GM18909 (cell line): ENCODE measurements at regions not wholly inside any gene's neighbourhood (a gene's known extent, or its start where the extent isn't known, plus 50 kb on each side); places are given as distances from the start of the nearest gene placed in this dataset.

Source experiments
- ATAC-seq: cut with Tn5 transposase; IDR thresholded peaks from one replicate; pipeline ENCODE4 v1.9.1; 2021; ENCODE audit warnings: mild to moderate bottlenecking; ENCODE audit not compliant: unreplicated experiment, poor library complexity

- ATAC-seq = no peak
Measured at GRCh38 chr2:153213022-153213421, 265.5 kb downstream of the RPRM start.

GRCh38 chr2:153197402-153198386 is 280.9 kb downstream of the RPRM start:
- no peak for ATAC-seq

DNA sequence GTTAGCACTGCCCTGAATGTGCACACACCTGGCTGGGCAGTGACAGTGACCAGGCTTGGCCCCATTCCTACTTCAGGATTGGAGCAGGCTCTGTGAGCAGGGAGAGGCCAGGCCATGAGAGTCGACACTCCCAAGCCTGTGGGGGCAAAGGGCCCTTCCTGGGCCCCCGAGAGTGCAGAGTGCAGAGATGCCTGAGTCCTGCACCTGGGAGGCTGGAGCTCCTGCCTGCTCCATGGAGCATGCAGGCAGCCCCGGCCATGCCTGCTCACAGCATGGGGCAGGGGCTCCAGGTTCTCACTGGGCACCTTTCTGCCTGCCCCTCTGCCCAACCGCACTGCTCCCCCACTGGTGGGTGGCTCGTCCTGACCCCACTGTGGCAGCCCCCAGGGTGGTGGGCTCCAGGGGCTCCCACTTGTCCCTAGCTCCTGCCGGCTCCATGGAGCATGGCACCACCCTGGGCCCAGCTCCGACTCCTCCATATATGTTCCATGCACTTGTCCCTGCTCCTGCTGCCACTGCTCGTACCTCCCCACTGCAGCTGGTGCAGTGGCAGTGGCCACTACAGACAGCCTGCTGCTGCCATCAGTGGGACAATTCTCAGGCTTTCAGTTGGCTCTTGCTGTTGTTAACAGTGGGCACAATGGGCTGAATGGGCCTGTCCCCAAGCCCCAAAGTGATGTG is 282.0 kb downstream of the RPRM start:
- ATAC-seq = no peak

GRCh38 chr2:153195342-153195741 is 283.2 kb downstream of the RPRM start:
- ATAC-seq = no peak

GRCh38 chr2:153189091-153189888 is 289.3 kb downstream of the RPRM start:
- ATAC-seq = no peak

DNA sequence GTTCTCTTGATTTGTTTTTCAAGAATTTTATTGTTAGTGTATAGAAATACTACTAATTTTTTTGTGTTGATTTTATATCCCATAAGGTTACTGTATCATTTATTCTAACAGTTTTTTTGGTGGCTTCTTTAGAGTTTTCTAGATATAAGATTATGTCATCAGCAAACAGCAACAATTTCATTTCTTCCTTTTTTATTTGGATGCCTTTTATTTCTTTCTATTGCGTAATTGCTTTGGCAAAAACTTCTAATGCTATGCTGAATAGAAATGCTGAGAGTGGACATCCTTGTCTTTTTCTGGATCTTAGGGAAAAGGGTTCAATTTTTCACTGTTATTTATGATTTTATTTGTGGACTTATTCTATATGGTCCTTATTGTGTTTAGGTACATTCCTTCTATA is 298.8 kb downstream of the RPRM start:
- no peak for ATAC-seq

DNA sequence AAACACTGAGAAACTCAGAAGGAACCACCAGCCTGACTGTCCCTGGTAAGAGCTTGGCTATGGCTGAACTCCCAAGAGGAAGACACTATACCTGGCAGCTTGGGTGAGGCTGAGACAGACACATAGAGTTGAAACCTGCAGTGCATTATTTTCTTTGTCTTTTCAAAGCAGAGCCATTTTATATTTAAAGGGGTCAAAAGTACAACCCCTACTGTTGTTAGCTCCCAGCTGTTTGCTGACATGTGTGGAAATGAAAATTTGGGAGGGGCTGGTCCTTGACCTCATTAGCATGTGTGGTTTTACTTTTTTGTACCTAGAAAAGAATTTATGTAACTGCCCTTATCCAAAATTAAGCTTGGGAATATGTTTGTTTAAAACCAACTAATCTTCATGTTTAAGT is 309.0 kb downstream of the RPRM start:
- ATAC-seq = no peak

- ATAC-seq = no peak
Measured at GRCh38 chr2:153165021-153165420, 313.5 kb downstream of the RPRM start.

GRCh38 chr2:153163055-153163454 is 315.5 kb downstream of the RPRM start:
- ATAC-seq = no peak

GRCh38 chr2:153156743-153157142 is 321.8 kb downstream of the RPRM start:
- ATAC-seq = no peak

DNA sequence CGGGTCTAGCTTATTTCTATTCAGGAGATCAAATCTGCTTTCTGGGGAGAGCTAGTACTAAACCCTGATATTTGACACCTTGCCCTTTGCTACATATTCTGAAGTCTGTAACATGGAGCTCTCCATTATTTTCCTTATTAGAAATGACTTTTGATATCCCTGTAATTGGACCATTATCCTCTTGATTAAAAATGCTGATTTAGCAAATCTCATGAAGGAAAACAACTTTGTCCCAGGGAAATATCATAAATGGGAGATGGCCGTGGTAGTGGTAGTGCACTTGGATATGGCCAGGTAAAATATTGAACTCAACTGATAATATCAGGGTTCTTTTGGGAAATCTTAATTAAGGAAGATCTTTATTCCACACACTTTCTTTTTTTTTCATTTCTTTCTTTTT is 326.5 kb downstream of the RPRM start:
- no peak for ATAC-seq

DNA sequence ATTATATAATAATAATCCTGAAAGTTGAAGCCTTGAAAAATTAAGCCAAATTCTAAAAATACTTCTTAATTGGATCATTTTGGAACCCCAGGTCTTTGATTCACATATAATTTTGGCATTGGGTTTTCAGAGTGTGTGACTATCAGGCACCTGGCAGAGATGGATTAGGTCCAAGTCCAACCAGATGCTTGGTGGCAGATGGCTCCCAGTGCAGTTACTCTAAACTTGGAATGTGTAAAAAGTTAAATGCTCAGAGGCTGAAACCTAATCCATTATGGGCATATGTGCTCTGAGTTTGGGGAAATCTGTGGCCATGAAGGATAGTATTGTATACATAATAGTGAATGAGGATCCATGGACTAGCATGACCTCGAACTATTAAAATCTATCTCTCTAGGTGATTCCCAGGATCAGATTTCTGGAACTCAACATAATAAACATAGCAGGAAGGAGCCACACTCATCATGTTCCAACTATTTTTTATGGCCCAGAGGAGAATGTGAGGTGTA is 333.0 kb downstream of the RPRM start:
- no peak for ATAC-seq

DNA sequence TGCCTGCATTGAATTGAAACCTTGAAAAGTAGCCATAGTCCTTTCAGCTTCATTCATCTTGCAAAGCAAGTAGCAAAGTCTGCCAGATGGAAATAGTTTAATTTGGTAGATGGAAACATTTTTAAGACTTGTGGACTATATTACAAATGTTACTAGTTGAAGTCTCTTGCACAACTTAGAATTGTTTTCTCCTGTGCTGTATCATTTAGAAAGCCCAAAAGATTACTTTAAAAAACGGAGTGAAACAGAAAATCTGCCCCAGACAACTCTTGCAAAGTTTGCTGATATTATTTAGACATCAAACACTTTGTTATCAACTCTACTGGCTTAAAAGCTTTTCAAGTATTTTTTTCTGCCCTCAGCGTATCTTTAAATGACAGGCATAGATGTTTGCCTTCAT is 335.0 kb downstream of the RPRM start:
- ATAC-seq = no peak

- ATAC-seq = no peak
Measured at GRCh38 chr2:153140498-153140897, 338.1 kb downstream of the RPRM start.

DNA sequence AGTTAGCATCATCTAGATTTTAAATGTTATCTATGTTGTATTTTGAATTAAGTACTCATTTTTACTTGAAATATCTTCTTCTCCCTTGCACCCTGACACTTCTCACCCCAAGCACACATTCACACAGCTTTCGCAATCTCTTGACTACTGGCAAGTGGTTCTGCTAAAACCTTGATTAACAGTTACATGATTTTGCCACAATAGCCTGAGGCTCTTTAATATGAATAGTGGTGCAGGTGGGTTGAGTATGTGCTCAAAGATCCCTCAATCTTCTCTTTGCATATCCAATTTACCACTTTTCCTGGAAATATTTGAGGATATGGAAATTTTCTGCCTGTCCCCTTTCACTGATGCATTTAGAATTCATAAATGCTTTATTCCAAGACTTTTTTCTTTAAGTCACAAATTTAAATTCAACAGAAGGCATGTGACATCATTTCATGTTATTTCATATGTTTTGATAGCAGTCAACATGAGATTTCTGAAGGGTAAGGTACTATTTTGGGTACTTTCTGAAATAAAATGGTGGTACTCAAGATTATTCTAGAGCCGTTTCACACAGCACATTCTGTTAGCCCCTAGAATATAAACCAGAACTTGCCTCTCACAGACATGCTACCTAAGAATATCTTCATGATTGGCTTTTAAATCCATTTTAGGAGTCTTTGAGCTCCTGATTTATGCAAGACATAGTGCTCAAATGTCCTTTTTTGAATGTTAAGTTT is 339.7 kb downstream of the RPRM start:
- ATAC-seq = no peak

GRCh38 chr2:153136216-153136615 is 342.3 kb downstream of the RPRM start:
- no peak for ATAC-seq

DNA sequence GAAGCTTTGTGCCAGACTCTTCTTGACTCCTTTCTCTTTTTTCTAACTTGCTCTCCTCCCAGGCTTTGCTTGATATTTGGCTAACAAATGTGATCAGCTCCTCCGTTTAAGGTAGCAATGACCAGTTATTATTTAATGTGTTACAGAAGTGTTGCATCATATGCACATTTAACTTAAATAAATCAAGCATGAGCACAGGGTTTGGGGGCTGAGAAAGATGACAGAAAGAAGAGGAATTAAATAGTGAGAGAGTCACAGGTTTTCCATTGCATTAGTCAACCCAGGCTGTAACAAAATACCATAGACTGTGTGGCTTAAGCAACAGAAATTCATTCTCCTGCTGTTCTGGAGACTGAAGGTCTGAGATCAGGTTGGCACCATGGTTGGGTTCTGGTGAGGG is 343.8 kb downstream of the RPRM start:
- ATAC-seq = no peak

DNA sequence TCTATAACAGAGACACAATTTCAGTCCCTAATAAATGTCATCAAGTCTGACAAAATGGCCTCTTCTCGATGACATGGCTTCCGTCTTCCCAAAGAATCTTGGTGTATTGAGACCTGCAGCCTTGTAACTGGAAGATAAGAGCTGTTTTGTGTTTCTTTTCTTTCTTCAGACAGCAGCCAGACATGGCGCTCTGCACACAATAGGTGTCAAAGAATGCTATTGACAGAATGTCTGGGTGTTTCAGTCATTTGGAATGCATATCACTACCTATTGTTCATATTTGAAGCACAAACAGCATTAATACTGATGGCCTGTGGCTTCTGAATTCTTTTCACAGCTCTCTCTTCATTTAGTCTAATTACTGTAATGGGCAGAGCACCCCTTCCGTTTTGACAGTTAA is 344.8 kb downstream of the RPRM start:
- no peak for ATAC-seq

GRCh38 chr2:153132418-153132817 is 346.1 kb downstream of the RPRM start:
- no peak for ATAC-seq

- no peak for ATAC-seq
Measured at GRCh38 chr2:153115141-153115540, 363.4 kb downstream of the RPRM start.
